Ovary (tissue), 7 donors: ENCODE measurements at regions not wholly inside any gene's neighbourhood (a gene's known extent, or its start where the extent isn't known, plus 50 kb on each side); places are given as distances from the start of the nearest gene placed in this dataset.
A peak's percentile ranks its signal among the peaks of the same experiment; 100 is the strongest.

Experiments
- DNase-seq, 5 donors: peaks; one replicate each; pipeline ENCODE4 v3.0.0-alpha.2; 2019 to 2020
- H3K27ac ChIP-seq, 2 donors: fragments of 200-600 bp; one replicate each; pipeline versions ENCODE4 v1.5.1 to v1.8.0; 2019 to 2022
- H3K27me3 ChIP-seq: fragments of 200-600 bp; one replicate; pipeline ENCODE4 v1.8.0; 2022
- H3K36me3 ChIP-seq: fragments of 200-600 bp; sonication (generic); one replicate; pipeline ENCODE4 v1.5.1; 2019
- H3K4me1 ChIP-seq: one replicate; pipeline ENCODE4 v1.8.1; 2013; ENCODE audit warnings: mild to moderate bottlenecking, moderate library complexity; ENCODE audit not compliant: insufficient read depth
- H3K4me3 ChIP-seq: fragments of 200-600 bp; sonication (generic); one replicate; pipeline ENCODE4 v1.5.1; 2017
- H3K9me3 ChIP-seq, 2 donors: fragments of 200-600 bp in 1 of 2; sonication (generic) in 1 of 2; one replicate each; pipeline versions ENCODE4 v1.5.1 to v1.8.1; 2013 to 2019; ENCODE audit warnings: mild to moderate bottlenecking in 1 of 2, moderate library complexity in 1 of 2
- EP300 ChIP-seq: sonication (generic); formaldehyde crosslinking; IDR thresholded peaks from one replicate; pipeline ENCODE4 v1.6.1; 2017; ENCODE audit warnings: antibody characterized with exemption
- POLR2A ChIP-seq: fragments of 450-650 bp; IDR thresholded peaks from one replicate; pipeline ENCODE4 v1.6.1; 2017; ENCODE audit warnings: antibody characterized with exemption, mild to moderate bottlenecking, moderate library complexity
- WGBS, 3 donors: extraction: QIAGEN DNeasy Blood & Tissue Kit in 1 of 3; methylation state at CpG; one replicate each; pipeline versions ENCODE4 v1.1.5 to v1.1.7; 2013 to 2017; 5-methylcytosine and 5-hydroxymethylcytosine counted together
- intact Hi-C, 4 donors: fragments of 100-400 bp; cut with DNase I; formaldehyde crosslinking; loops; one replicate each; pipeline versions ENCODE4 v1.11.0 to v1.15.1; 2022 to 2023
- TF ChIP-seq, protein P1 (sequence below), 3 donors: fragments of 450-650 bp in 2 of 3; fragments of 200-600 bp in 1 of 3; IDR thresholded peaks; one replicate each; pipeline versions ENCODE4 v1.5.1 to v1.8.0; 2016 to 2022; ENCODE audit warnings: antibody characterized with exemption in 3 of 3, mild to moderate bottlenecking in 1 of 3
- donor health status: DM: no; HTN: no; CAD: no; lungs with moderate emphysema.
- donor health status: DM: no; HTN: no; CAD: no.
- donor health status: Bipolar disorder and iron deficiency.
- donor health status: DM: no; HTN: no; CAD: no.
- donor health status: DM: yes; HTN: yes; CAD: no.

DNA sequence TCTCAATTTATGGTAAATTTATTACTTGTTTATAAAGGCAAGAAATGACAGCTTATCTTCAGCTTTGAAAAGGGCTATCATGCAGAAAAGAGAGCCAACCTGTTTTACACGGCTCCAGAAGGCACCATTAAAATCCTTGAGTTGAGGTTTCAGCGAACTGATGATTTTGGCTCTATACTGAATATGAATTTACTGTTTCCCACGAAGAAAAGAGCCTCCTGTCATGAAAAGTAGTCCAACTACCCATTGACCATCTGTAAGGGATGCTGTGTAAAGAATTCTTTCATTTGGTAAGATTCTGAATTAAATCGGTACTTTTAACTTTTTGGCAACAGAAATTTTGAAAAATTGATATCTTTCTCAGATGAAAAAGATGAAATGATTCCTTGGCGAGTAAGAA, 657.6 kb upstream of the ZNF608 start:
- TF ChIP-seq POLR2A (no peak), EP300 (no peak)
- TF ChIP-seq, protein P1, sequence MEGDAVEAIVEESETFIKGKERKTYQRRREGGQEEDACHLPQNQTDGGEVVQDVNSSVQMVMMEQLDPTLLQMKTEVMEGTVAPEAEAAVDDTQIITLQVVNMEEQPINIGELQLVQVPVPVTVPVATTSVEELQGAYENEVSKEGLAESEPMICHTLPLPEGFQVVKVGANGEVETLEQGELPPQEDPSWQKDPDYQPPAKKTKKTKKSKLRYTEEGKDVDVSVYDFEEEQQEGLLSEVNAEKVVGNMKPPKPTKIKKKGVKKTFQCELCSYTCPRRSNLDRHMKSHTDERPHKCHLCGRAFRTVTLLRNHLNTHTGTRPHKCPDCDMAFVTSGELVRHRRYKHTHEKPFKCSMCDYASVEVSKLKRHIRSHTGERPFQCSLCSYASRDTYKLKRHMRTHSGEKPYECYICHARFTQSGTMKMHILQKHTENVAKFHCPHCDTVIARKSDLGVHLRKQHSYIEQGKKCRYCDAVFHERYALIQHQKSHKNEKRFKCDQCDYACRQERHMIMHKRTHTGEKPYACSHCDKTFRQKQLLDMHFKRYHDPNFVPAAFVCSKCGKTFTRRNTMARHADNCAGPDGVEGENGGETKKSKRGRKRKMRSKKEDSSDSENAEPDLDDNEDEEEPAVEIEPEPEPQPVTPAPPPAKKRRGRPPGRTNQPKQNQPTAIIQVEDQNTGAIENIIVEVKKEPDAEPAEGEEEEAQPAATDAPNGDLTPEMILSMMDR (IDR thresholded peaks at IDR 0.05) = no peak
- 79 to 95% (median 93%) methylated on average over 5 of the region's 5 CpGs for WGBS, 3 donors
- H3K36me3 ChIP-seq = no peaks in the 10 kb centered on the region
- H3K4me1 ChIP-seq = no peaks in the 10 kb centered on the region
- intact Hi-C loops = no loop called here
- no peak overlapping the region for H3K27ac ChIP-seq
- no peak for DNase-seq
- no peaks in the 10 kb centered on the region for H3K9me3 ChIP-seq
- no peak overlapping the region for H3K4me3 ChIP-seq
- no peaks in the 10 kb centered on the region for H3K27me3 ChIP-seq

DNA sequence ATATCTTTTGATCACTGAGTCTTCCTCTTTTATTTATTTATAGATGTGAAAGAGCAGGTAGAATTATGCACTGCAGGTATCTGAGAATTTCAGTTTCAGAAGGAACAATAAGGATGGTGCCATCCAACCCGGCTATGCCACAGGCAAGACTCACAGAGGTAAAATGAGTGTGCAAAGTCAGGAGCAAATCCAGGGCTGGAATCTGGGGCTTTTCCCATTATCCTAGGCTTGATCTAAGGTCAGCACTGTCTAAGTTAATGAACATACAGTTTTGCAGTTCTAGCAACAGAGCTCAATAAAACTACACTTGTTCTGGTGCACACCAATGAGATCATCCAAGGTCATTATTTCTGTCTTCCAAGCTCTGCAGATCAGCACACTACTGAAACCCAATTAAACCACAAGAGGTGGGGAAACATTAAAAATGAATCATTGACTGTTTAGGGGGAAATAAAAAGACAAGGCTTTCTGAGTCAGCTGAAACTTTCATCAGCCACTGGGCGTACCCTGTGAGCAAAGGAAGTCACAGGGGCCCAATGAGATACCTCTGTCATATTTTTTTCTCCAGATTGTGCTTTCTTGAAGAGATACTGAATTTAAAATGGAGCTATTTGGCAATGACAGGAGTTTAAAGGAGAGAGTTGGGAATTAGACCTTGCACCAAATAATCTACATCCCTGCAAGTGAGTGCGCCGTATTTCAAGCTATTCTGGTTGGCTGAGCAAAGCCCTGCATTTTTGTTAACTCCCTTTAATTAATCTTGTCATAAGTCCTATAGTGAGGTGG, 662.2 kb upstream of the ZNF608 start:
- no peak for TF ChIP-seq POLR2A
- no peak for TF ChIP-seq EP300
- TF ChIP-seq, protein P1 (IDR thresholded peaks at IDR 0.05) = no peak
- WGBS, 3 donors = 39 to 57% (median 55%) methylated on average over 4 of the region's 4 CpGs
- Histone ChIP-seq H3K9me3 (no peaks in the 10 kb centered on the region), H3K27ac (peak overlapping the region in 1 of 2 donors; percentile 18), H3K4me1 (peaks cover 6% of the 10 kb centered on the region), H3K27me3 (no peaks in the 10 kb centered on the region), H3K4me3 (no peak overlapping the region), H3K36me3 (no peaks in the 10 kb centered on the region)
- intact Hi-C loops = loop anchor here in 1 of 4 donors (5.0 kb wide), 1 partner anchor 1871 kb away; no protein-coding TSS in a partner anchor
- DNase-seq = peak in 2 of 5 donors; percentile 10 to 34

DNA sequence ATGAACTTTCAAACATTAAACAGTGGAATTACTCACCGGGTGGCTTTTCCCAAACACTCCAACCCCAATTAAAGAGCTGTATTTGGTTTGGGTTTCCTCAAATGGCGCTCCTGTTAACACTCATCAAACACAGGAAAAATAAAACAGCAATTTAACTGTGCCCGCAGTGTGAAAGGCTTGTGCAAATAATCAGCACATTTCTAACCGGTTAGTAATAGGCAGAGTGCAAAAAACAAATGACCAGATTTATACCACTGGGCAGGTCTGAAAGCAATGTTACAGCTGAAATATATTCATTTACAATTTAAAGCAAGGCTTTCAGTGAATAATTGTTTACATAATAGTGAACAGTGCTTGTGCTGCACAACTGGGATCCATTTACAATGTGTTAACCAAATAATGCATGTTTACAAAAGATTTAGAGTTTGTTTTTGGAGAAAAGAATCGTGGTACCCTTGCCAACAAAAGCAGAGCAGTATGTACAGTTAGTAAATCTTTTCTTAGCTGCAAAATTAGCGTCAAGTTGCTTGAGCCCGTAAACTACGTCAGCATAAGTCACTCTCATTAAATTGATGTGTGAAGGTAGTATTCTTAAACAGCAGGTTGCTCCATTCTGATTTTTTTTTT, 662.9 kb upstream of the ZNF608 start:
- no peaks in the 10 kb centered on the region for H3K9me3 ChIP-seq
- H3K4me3 ChIP-seq = no peak overlapping the region
- TF ChIP-seq, protein P1 (IDR thresholded peaks at IDR 0.05) = no peak
- TF ChIP-seq POLR2A = no peak
- TF ChIP-seq EP300 = no peak
- no peaks in the 10 kb centered on the region for H3K27me3 ChIP-seq
- intact Hi-C loops = loop anchor here in 1 of 4 donors (5.0 kb wide), 1 partner anchor 1872 kb away; no protein-coding TSS in a partner anchor
- no peaks in the 10 kb centered on the region for H3K36me3 ChIP-seq
- H3K4me1 ChIP-seq = peaks cover 6% of the 10 kb centered on the region
- no peak for DNase-seq
- 22 to 29% (median 23%) methylated on average over 8 of the region's 8 CpGs for WGBS, 3 donors
- H3K27ac ChIP-seq = peak overlapping the region in 1 of 2 donors; percentile 27

DNA sequence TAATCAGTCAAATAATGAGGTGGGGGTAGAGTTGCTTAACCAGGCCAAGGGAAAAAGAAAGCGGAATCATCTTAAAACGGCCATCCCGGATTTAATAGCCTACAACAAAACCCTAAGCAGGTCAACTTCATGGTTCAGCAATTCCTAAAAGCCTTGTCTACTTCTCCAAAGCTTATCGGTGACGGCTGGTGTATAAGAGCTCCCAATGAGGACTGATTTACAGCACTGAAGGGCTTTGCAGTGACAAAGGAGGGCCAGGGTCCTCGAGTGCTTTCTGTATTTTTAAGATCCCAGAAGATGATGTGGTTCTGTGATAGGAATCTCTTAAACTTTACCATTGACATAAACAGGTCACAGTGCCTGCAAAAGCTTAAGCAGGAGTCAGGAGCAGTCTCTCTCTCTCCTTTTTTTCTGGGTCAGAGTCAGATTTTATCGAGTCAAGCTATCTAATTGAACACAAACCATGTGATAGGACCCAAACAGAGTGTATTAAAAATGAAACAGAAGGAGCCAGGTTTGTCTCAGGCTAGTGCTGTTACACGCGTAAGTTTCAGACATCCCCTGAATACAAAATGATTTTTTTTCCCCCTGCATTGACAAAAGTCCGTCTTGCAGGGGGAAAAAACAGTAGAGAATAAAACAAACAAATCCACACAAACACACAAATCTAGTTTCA, 663.6 kb upstream of the ZNF608 start:
- Histone ChIP-seq H3K36me3 (no peaks in the 10 kb centered on the region), H3K4me3 (peak overlapping the region; percentile 7), H3K9me3 (no peaks in the 10 kb centered on the region), H3K4me1 (peaks cover 6% of the 10 kb centered on the region), H3K27me3 (no peaks in the 10 kb centered on the region), H3K27ac (peak overlapping the region in 1 of 2 donors; percentile 27)
- DNase-seq = no peak
- WGBS, 3 donors = 34 to 44% (median 42%) methylated on average over 10 of the region's 10 CpGs
- intact Hi-C loops = loop anchor here in 1 of 4 donors (5.0 kb wide), 1 partner anchor 1873 kb away; no protein-coding TSS in a partner anchor
- TF ChIP-seq EP300 = no peak
- TF ChIP-seq, protein P1 (IDR thresholded peaks at IDR 0.05) = no peak
- no peak for TF ChIP-seq POLR2A
